ENCODE measurements at regions not wholly inside any gene's neighbourhood (a gene's known extent, or its start where the extent isn't known, plus 50 kb on each side); places are given as distances from the start of the nearest gene placed in this dataset.

DNA sequence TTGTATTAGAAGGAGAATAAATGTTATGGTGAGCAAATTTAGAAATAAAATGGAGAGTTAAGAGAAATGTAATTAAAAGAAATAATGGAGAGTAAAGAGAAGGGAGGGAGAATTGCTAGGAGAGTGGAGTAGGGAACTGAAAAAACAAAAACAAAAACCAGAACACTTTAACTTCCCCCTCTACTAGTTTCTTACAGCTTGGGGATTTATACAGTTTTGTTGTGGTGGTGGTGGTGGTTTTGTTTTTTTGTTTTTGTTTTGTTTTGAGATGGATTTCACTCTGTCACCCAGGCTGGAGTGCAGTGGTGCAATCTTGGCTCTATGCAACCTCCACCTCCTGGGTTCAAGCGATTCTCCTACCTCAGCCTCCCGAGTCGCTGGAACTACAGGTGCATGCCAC, 322.4 kb downstream of the TMEM167A start (continued):
- TF ChIP-seq, protein P1, sequence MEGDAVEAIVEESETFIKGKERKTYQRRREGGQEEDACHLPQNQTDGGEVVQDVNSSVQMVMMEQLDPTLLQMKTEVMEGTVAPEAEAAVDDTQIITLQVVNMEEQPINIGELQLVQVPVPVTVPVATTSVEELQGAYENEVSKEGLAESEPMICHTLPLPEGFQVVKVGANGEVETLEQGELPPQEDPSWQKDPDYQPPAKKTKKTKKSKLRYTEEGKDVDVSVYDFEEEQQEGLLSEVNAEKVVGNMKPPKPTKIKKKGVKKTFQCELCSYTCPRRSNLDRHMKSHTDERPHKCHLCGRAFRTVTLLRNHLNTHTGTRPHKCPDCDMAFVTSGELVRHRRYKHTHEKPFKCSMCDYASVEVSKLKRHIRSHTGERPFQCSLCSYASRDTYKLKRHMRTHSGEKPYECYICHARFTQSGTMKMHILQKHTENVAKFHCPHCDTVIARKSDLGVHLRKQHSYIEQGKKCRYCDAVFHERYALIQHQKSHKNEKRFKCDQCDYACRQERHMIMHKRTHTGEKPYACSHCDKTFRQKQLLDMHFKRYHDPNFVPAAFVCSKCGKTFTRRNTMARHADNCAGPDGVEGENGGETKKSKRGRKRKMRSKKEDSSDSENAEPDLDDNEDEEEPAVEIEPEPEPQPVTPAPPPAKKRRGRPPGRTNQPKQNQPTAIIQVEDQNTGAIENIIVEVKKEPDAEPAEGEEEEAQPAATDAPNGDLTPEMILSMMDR (IDR thresholded peaks at IDR 0.05; ENCODE audit: control extremely low read depth in 1 of 3, insufficient read depth in 1 of 3, low read depth in 1 of 3, low read length in 3 of 3), result no peak
- TF ChIP-seq RNF2 (IDR thresholded peaks at IDR 0.05; ENCODE audit: borderline replicate concordance, low read depth, low read length, missing control alignments, poor library complexity, severe bottlenecking) (no peak), SP1 (IDR thresholded peaks at IDR 0.05; ENCODE audit: low read depth, low read length) (no peak), CEBPB (IDR thresholded peaks at IDR 0.05; ENCODE audit: low read depth, low read length) (no peak), NRF1 (IDR thresholded peaks at IDR 0.05; ENCODE audit: low read depth, low read length) (no peak), USF2 (IDR thresholded peaks at IDR 0.05; ENCODE audit: low read length) (no peak)

Measured in H1 (cell line).